K562 (cell line): ENCODE measurements at regions not wholly inside any gene's neighbourhood (a gene's known extent, or its start where the extent isn't known, plus 50 kb on each side); places are given as distances from the start of the nearest gene placed in this dataset.

Source experiments
- ATF6 ChIP-seq: sonication (generic); formaldehyde crosslinking; IDR thresholded peaks from 2 replicates; pipeline ENCODE4 v1.4.0; 2020; ENCODE audit warnings: mild to moderate bottlenecking, missing genetic modification reagents
- DPF2 ChIP-seq: fragments of 450-650 bp; IDR thresholded peaks from 2 replicates; pipeline ENCODE4 v1.6.1; 2016
- E2F6 ChIP-seq, 2 experiments: IDR thresholded peaks; 2 replicates each; pipeline ENCODE4 v1.6.1; 2011; ENCODE audit warnings: borderline replicate concordance in 1 of 2, control low read depth in 1 of 2, low read depth in 1 of 2, low read length in 1 of 2, mild to moderate bottlenecking in 1 of 2, mixed read lengths in 1 of 2, moderate library complexity in 1 of 2; ENCODE audit not compliant: insufficient read depth in 1 of 2, insufficient read length in 1 of 2, poor library complexity in 1 of 2, severe bottlenecking in 1 of 2; ENCODE audit errors: extremely low read depth in 1 of 2
- ETV6 ChIP-seq, 3 experiments: fragments of 150-350 bp in 1 of 3; sonication (generic) in 1 of 3; formaldehyde crosslinking in 1 of 3; IDR thresholded peaks; 2 replicates each; pipeline versions ENCODE4 v1.6.1 to v1.8.0; 2014 to 2022; ENCODE audit warnings: borderline replicate concordance in 2 of 3, low read depth in 2 of 3, antibody characterized with exemption in 1 of 3, low read length in 1 of 3, mild to moderate bottlenecking in 1 of 3, missing genetic modification reagents in 1 of 3
- EZH2 ChIP-seq: IDR thresholded peaks from 2 replicates; pipeline ENCODE4 v1.6.1; 2012; ENCODE audit warnings: low read depth, mild to moderate bottlenecking, inconsistent platforms, low read length, borderline replicate concordance
- ILF3 ChIP-seq: fragments of 450-650 bp; IDR thresholded peaks from 2 replicates; pipeline ENCODE4 v1.6.1; 2018; ENCODE audit warnings: antibody characterized with exemption, mild to moderate bottlenecking, moderate library complexity, borderline replicate concordance
- MTA3 ChIP-seq: fragments of 450-650 bp; formaldehyde crosslinking; IDR thresholded peaks from 2 replicates; pipeline ENCODE4 v1.6.1; 2017; ENCODE audit warnings: mild to moderate bottlenecking, borderline replicate concordance
- SETDB1 ChIP-seq: IDR thresholded peaks from one replicate; pipeline ENCODE4 v1.6.1; 2012; ENCODE audit warnings: low read length, control low read depth, inconsistent platforms
- ZBTB8A ChIP-seq: fragments of 450-650 bp; IDR thresholded peaks from 2 replicates; pipeline ENCODE4 v1.6.1; 2018; ENCODE audit warnings: mild to moderate bottlenecking, moderate library complexity; ENCODE audit not compliant: partially characterized antibody
- TF ChIP-seq, protein P1 (sequence below), 3 experiments: IDR thresholded peaks in 2 of 3; conservative IDR thresholded peaks in 1 of 3; 2 replicates each; pipeline ENCODE4 v1.5.1; 2011 to 2012; ENCODE audit warnings: low read length in 3 of 3, mild to moderate bottlenecking in 3 of 3, control low read depth in 2 of 3, improper control_type of control experiment in 1 of 3, inconsistent platforms in 1 of 3, low read depth in 1 of 3, mixed read lengths in 1 of 3, moderate library complexity in 1 of 3; ENCODE audit not compliant: insufficient read depth in 2 of 3
- TF ChIP-seq, protein P2 (sequence below): fragments of 250-450 bp; sonication (Bioruptor Pico); IDR thresholded peaks from 2 replicates; pipeline ENCODE4 v1.4.0; 2020; ENCODE audit warnings: mild to moderate bottlenecking, moderate library complexity
- TF ChIP-seq, protein P3 (sequence below): sonication (generic); formaldehyde crosslinking; IDR thresholded peaks from 2 replicates; pipeline ENCODE4 v1.5.0; 2020; ENCODE audit warnings: missing genetic modification reagents

DNA sequence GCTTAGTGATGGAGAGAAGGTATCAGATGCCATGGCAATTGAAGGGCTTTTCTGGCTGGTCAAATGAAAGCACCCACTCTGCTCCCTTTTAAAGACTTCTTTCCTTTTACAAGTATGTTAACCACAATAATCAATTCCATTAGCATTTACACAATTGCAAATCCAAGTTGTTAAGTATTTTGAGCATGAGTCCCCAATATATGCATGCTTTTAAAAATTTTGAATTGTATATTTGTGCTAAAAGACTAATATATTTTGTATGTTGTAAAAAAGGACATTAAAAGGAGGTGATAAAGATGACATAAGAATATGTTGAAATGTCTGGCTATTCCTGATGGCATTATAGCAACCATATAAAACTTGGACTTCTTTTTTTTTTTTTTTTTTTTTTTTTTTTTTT lies 639.9 kb upstream of the CPEB2 start:
- TF ChIP-seq, protein P1, sequence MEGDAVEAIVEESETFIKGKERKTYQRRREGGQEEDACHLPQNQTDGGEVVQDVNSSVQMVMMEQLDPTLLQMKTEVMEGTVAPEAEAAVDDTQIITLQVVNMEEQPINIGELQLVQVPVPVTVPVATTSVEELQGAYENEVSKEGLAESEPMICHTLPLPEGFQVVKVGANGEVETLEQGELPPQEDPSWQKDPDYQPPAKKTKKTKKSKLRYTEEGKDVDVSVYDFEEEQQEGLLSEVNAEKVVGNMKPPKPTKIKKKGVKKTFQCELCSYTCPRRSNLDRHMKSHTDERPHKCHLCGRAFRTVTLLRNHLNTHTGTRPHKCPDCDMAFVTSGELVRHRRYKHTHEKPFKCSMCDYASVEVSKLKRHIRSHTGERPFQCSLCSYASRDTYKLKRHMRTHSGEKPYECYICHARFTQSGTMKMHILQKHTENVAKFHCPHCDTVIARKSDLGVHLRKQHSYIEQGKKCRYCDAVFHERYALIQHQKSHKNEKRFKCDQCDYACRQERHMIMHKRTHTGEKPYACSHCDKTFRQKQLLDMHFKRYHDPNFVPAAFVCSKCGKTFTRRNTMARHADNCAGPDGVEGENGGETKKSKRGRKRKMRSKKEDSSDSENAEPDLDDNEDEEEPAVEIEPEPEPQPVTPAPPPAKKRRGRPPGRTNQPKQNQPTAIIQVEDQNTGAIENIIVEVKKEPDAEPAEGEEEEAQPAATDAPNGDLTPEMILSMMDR (IDR thresholded peaks at IDR 0.05 in 2 of 3, conservative IDR thresholded peaks at IDR 0.05 in 1 of 3; ENCODE audit: insufficient read depth in 2 of 3, low read depth in 1 of 3, low read length in 3 of 3): no peak
- TF ChIP-seq E2F6 (IDR thresholded peaks at IDR 0.05; ENCODE audit: borderline replicate concordance in 1 of 2, extremely low read depth in 1 of 2, insufficient read depth in 1 of 2, insufficient read length in 1 of 2, low read depth in 1 of 2, low read length in 1 of 2, poor library complexity in 1 of 2, severe bottlenecking in 1 of 2): no peak
- no peak for TF ChIP-seq SETDB1
- TF ChIP-seq ZBTB8A: no peak
- TF ChIP-seq ETV6 (IDR thresholded peaks at IDR 0.05; ENCODE audit: borderline replicate concordance in 1 of 2, low read depth in 2 of 2, low read length in 1 of 2): no peak
- TF ChIP-seq ETV6 (CRISPR knock-in tag; IDR thresholded peaks at IDR 0.05; ENCODE audit: borderline replicate concordance): no peak
- no peak for TF ChIP-seq ILF3
- no peak for TF ChIP-seq DPF2
- TF ChIP-seq, protein P2, sequence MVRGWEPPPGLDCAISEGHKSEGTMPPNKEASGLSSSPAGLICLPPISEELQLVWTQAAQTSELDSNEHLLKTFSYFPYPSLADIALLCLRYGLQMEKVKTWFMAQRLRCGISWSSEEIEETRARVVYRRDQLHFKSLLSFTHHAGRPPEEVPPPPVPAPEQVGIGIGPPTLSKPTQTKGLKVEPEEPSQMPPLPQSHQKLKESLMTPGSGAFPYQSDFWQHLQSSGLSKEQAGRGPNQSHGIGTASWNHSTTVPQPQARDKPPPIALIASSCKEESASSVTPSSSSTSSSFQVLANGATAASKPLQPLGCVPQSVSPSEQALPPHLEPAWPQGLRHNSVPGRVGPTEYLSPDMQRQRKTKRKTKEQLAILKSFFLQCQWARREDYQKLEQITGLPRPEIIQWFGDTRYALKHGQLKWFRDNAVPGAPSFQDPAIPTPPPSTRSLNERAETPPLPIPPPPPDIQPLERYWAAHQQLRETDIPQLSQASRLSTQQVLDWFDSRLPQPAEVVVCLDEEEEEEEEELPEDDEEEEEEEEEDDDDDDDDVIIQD: no peak
- TF ChIP-seq EZH2: no peak
- TF ChIP-seq, protein P3, sequence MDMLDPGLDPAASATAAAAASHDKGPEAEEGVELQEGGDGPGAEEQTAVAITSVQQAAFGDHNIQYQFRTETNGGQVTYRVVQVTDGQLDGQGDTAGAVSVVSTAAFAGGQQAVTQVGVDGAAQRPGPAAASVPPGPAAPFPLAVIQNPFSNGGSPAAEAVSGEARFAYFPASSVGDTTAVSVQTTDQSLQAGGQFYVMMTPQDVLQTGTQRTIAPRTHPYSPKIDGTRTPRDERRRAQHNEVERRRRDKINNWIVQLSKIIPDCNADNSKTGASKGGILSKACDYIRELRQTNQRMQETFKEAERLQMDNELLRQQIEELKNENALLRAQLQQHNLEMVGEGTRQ: no peak
- no peak for TF ChIP-seq ATF6
- TF ChIP-seq MTA3: no peak
